GM23248 (cell line): ENCODE measurements at regions not wholly inside any gene's neighbourhood (a gene's known extent, or its start where the extent isn't known, plus 50 kb on each side); places are given as distances from the start of the nearest gene placed in this dataset.
"Not testable (repeated sequence)": the region's sequence is repeated elsewhere in the genome, so short reads cannot be mapped to it uniquely, and the experiment has no call there.

Source experiments
- DNase-seq: peaks from one replicate; pipeline ENCODE4 v3.0.0-alpha.2; 2015
- H2AFZ ChIP-seq: fragments of 200-600 bp; sonication (generic); 2 replicates; pipeline ENCODE4 v1.6.1; 2016; ENCODE audit warnings: antibody characterized with exemption
- H3F3A ChIP-seq: fragments of 200-600 bp; sonication (generic); 2 replicates; pipeline ENCODE4 v1.6.1; 2016; ENCODE audit warnings: mild to moderate bottlenecking, antibody characterized with exemption, mixed run types; ENCODE audit not compliant: insufficient read depth
- H3K27ac ChIP-seq: fragments of 200-600 bp; sonication (generic); 2 replicates; pipeline ENCODE4 v1.5.1; 2016; ENCODE audit warnings: mild to moderate bottlenecking
- H3K27me3 ChIP-seq: fragments of 200-600 bp; sonication (generic); replicated peaks from 2 replicates; pipeline ENCODE4 v1.6.1; 2016; ENCODE audit warnings: mild to moderate bottlenecking; ENCODE audit not compliant: insufficient read depth
- H3K36me3 ChIP-seq: fragments of 200-600 bp; sonication (generic); 2 replicates; pipeline ENCODE4 v1.6.1; 2016; ENCODE audit warnings: low read depth, mild to moderate bottlenecking
- H3K4me1 ChIP-seq: fragments of 200-600 bp; sonication (generic); 2 replicates; pipeline ENCODE4 v1.6.1; 2016; ENCODE audit warnings: mild to moderate bottlenecking; ENCODE audit not compliant: insufficient read depth
- H3K4me2 ChIP-seq: fragments of 200-600 bp; sonication (generic); one replicate; pipeline ENCODE4 v1.6.1; 2016; ENCODE audit warnings: mild to moderate bottlenecking; ENCODE audit not compliant: unreplicated experiment
- H3K4me3 ChIP-seq: fragments of 200-600 bp; sonication (generic); 2 replicates; pipeline ENCODE4 v1.5.1; 2016; ENCODE audit warnings: mild to moderate bottlenecking
- H3K79me2 ChIP-seq: fragments of 200-600 bp; sonication (generic); 2 replicates; pipeline ENCODE4 v1.6.1; 2016; ENCODE audit warnings: mild to moderate bottlenecking; ENCODE audit not compliant: insufficient read depth
- H3K9ac ChIP-seq: fragments of 200-600 bp; sonication (generic); 2 replicates; pipeline ENCODE4 v1.6.1; 2016; ENCODE audit warnings: mild to moderate bottlenecking
- H3K9me2 ChIP-seq: fragments of 200-600 bp; sonication (generic); 2 replicates; pipeline ENCODE4 v1.6.1; 2016; ENCODE audit warnings: mixed run types, mild to moderate bottlenecking, moderate library complexity; ENCODE audit not compliant: insufficient read depth
- H3K9me3 ChIP-seq: fragments of 200-600 bp; sonication (generic); one replicate; pipeline ENCODE4 v1.6.1; 2017; ENCODE audit warnings: low read depth
- H4K20me1 ChIP-seq: fragments of 200-600 bp; sonication (generic); 2 replicates; pipeline ENCODE4 v1.6.0; 2016; ENCODE audit not compliant: insufficient read depth
- EZH2 ChIP-seq: fragments of 200-600 bp; sonication (generic); IDR thresholded peaks from 2 replicates; pipeline ENCODE4 v1.6.1; 2018; ENCODE audit warnings: antibody characterized with exemption, mild to moderate bottlenecking; ENCODE audit not compliant: insufficient read depth, poor library complexity, severe bottlenecking
- EZH2phosphoT487 ChIP-seq: fragments of 200-600 bp; sonication (generic); IDR thresholded peaks from 2 replicates; pipeline ENCODE4 v1.6.1; 2018; ENCODE audit warnings: antibody characterized with exemption, moderate library complexity, mild to moderate bottlenecking, low read depth; ENCODE audit not compliant: insufficient read depth
- WGBS, 2 experiments: methylation state at CpG; one replicate each; pipeline ENCODE4 v1.1.6; 2015 to 2017; ENCODE audit warnings: low lambda C conversion rate in 2 of 2, low coverage in 1 of 2; ENCODE audit errors: missing lambda C conversion rate in 2 of 2; 5-methylcytosine and 5-hydroxymethylcytosine counted together
- in situ Hi-C: fragments of 300-500 bp; cut with MboI; formaldehyde crosslinking; loops from 2 replicates; pipeline ENCODE4 v1.15.0; 2020

DNA sequence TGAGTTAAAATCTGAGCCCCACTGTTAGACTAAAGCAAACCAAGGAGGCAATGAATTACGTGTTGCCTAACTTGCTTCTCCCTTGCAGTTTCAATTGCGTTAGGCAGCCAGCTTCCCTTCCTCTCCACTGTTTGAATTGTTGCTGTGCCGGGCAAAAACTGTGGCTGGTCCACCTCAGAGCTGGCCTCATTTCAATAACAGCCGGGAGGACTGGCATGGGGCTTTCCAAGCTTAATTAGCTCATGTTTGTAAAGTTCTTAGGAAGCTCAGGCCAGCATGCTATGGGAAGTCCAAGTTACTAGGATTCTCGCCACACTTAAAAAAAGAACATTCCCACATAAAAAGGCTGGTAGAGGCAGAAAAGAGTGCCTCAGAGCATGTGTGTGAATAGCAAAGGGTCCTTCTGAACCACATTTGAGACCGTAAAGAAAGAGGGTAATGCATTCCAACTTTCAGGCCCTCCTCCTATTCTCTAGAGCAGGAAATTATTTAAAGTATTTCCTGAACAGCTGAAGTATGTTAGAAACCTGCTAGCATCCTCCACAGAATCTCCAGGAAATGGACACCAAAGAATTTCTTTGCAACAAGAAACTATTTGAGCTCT, 79.0 kb upstream of the SMURF2 start:
- Histone ChIP-seq H3K27ac (peak overlapping the region; percentile 95), H3K4me1 (peaks cover 46% of the 10 kb centered on the region), H3K36me3 (no peaks in the 10 kb centered on the region), H3K4me3 (0 out of 2 replicates have a peak overlapping the region, but pooled peaks have one; percentile 22), H3F3A (peaks cover 50% of the 10 kb centered on the region), H2AFZ (peak overlapping the region; percentile 49), H3K9ac (peak overlapping the region; percentile 78), H3K27me3 (no peaks in the 10 kb centered on the region), H3K79me2 (peaks cover 21% of the 10 kb centered on the region), H3K9me2 (no peaks in the 10 kb centered on the region), H3K9me3 (no peaks in the 10 kb centered on the region), H4K20me1 (no peaks in the 10 kb centered on the region), H3K4me2 (peak overlapping the region; percentile 82)
- in situ Hi-C loops, result no loop called here
- TF ChIP-seq EZH2phosphoT487, result no peak
- peak; percentile 50 for DNase-seq
- 13 to 16% methylated on average over 6 of the region's 6 CpGs for WGBS, 2 experiments

DNA sequence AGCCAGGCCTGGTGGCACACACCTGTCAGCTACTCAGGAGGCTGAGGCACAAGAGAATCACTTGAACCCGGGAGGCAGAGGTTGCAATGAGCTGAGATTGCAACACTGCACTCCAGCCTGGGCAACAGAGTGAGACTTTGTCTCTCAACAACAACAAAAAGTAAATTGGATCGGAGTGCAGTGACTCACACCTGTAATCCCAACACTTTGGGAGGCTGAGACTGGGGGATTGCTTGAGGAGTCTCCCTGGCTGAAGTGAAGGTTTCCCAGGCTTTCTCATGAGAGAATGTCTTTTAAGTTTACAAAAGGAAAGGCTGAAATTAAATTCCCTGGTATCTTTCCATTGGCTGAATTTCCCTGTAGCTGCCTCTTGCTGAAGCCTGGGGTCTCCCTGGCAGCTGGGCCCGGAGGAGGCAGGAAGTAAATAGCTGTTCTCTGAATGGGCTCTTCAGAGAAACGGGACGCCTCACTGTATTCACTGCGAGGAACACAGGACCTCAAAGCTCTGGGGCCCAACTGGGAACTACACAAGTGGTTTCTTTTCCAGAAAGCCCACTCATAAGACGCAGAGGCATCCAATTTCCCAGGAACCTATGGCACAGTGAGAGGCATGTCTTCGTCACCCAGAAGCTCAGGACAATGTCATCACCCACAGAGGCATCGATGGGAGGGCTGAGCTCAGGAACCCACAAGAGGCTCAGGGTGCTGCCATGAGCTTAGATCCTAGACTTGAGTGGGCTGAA, 77.4 kb upstream of the SMURF2 start:
- Histone ChIP-seq H3F3A (peaks cover 50% of the 10 kb centered on the region), H3K4me2 (peak overlapping the region; percentile 39), H3K27ac (peak overlapping the region; percentile 95), H3K79me2 (peaks cover 32% of the 10 kb centered on the region), H3K27me3 (no peaks in the 10 kb centered on the region), H3K4me3 (no peak overlapping the region), H3K9ac (peak overlapping the region; percentile 78), H2AFZ (peak overlapping the region; percentile 72), H3K4me1 (peaks cover 44% of the 10 kb centered on the region), H3K9me2 (no peaks in the 10 kb centered on the region), H3K36me3 (no peaks in the 10 kb centered on the region), H3K9me3 (no peaks in the 10 kb centered on the region), H4K20me1 (no peaks in the 10 kb centered on the region)
- peak; percentile 87 for DNase-seq
- in situ Hi-C loops, result no loop called here
- TF ChIP-seq EZH2 (no peak), EZH2phosphoT487 (no peak)
- WGBS, 2 experiments, result 14 to 15% methylated on average over 9 of the region's 9 CpGs

DNA sequence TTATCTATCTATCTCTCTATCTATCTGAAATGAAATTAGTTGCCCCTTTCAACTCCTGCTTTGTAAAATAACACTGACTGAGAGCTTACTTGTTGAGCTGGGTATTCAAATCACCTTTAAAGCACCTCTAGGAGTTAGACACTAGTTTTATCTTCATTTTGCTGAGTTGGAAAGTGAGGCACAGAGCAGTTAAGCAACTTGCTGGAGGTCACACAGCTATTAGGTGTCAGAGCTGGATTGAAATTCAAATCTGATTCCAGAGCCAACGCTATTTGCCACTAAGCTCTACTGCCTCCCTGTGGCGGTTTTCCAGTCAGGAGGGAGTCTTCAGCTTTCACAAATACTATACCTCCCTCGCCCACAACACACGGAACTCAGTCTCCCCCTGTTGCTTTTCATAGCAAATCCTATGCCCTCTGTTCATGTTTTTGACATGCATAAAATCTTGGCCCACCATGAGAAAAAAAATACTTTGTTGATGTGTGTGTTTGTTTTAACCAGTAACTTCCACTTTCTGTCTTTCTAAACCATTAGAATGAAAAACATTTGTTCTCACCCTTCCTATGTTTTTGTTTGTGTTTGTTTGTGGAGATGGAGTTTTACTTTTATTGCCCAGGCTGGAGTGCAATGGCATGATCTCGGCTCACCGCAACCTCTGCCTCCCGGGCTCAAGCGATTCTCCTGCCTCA, 74.8 kb upstream of the SMURF2 start:
- H3K9me3 ChIP-seq, result no peaks in the 10 kb centered on the region
- H3K4me2 ChIP-seq, result no peak overlapping the region
- TF ChIP-seq EZH2phosphoT487, result no peak
- no peak for TF ChIP-seq EZH2
- no peaks in the 10 kb centered on the region for H3K27me3 ChIP-seq
- H4K20me1 ChIP-seq, result no peaks in the 10 kb centered on the region
- no peak overlapping the region for H3K4me3 ChIP-seq
- in situ Hi-C loops, result no loop called here
- peaks cover 39% of the 10 kb centered on the region for H3K79me2 ChIP-seq
- no peak overlapping the region for H3K9ac ChIP-seq
- H3F3A ChIP-seq, result peaks cover 56% of the 10 kb centered on the region
- H2AFZ ChIP-seq, result no peak overlapping the region
- H3K4me1 ChIP-seq, result peaks cover 51% of the 10 kb centered on the region
- no peaks in the 10 kb centered on the region for H3K36me3 ChIP-seq
- no peak overlapping the region for H3K27ac ChIP-seq
- H3K9me2 ChIP-seq, result no peaks in the 10 kb centered on the region
- 64 to 66% methylated on average over 8 of the region's 8 CpGs for WGBS, 2 experiments
- peak; percentile 69 for DNase-seq

DNA sequence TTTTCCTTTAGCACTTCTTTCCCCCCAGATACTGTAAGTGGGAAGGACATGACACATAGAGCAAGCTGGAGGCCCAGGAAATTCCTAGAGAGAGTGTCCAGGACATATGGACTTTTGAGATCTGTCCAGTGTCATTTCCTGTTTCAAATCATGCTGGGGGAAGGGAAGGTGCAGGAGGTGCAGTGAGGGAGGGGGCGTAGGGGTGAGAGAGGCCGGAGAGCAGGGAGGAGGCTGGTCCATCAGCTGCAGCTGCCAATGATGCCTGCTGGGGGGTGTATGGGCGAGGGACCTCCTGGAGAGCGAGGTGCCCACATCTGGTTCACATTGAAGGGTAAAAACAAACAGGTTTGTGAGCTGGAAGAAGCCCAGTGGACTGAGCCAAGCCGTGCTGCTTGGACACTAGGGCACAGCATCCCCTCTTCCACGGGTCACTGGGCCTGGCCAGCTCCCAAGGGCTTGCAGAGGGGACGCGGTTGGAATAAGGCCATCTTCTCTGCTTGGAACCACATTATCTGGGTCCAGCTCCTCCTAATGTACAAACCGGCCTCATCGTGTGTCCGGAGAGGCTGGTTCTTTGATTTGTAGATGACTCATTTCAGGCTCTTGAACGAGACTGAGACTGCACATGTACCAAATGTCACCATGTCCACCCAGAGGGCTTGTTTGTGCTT, 70.4 kb upstream of the SMURF2 start:
- Histone ChIP-seq H3K27ac (peak overlapping the region; percentile 44), H3K4me1 (peaks cover 42% of the 10 kb centered on the region), H3K79me2 (peaks cover 30% of the 10 kb centered on the region), H3K9me2 (no peaks in the 10 kb centered on the region), H2AFZ (no peak overlapping the region), H3K9me3 (no peaks in the 10 kb centered on the region), H3K4me3 (peak overlapping the region; percentile 28; the same call in 1 of the 2 replicates), H3F3A (peaks cover 36% of the 10 kb centered on the region), H3K9ac (no peak overlapping the region), H3K36me3 (no peaks in the 10 kb centered on the region), H3K27me3 (no peaks in the 10 kb centered on the region), H4K20me1 (no peaks in the 10 kb centered on the region), H3K4me2 (peak overlapping the region; percentile 65)
- WGBS, 2 experiments, result 1% methylated on average over 10 to 12 of the region's 12 CpGs
- DNase-seq, result peak; percentile 84
- no peak for TF ChIP-seq EZH2phosphoT487
- TF ChIP-seq EZH2, result no peak
- in situ Hi-C loops, result no loop called here

DNA sequence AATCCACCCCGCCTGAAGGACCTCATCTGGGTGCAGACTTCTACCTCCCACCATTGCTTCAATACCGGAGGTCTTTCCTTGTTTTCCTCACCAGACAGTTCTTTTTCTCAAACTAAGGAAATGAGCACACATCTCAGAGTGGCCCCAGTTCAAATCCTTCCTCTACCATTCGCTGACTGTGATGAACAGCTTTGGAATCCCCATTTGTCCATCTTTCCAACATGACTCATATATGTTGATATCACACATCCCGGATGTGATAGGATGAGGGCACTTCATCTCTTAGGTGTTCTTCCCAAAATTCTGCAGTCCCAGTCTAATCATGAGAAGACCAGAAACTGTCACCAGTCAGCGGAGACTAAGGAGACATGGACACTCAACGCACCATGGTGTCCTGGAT, 67.9 kb upstream of the SMURF2 start:
- H3K9me3 ChIP-seq, H2AFZ ChIP-seq, in situ Hi-C loops, H3K9ac ChIP-seq, H3K79me2 ChIP-seq, H3K4me3 ChIP-seq, H3K9me2 ChIP-seq, H3K36me3 ChIP-seq, H4K20me1 ChIP-seq, H3K27me3 ChIP-seq: not testable (repeated sequence)
- peak; percentile 77 for DNase-seq
- Histone ChIP-seq H3K4me2 (peak overlapping the region; percentile 32), H3K4me1 (peaks cover 48% of the 10 kb centered on the region), H3K27ac (peak overlapping the region; percentile 52), H3F3A (peaks cover 36% of the 10 kb centered on the region)
- 39 to 42% methylated on average over 6 of the region's 6 CpGs for WGBS, 2 experiments
